ENCODE measurements at regions not wholly inside any gene's neighbourhood (a gene's known extent, or its start where the extent isn't known, plus 50 kb on each side); places are given as distances from the start of the nearest gene placed in this dataset.
"Not testable (repeated sequence)": the region's sequence is repeated elsewhere in the genome, so short reads cannot be mapped to it uniquely, and the experiment has no call there.

GRCh38 chrX:151042842-151043241 lies 59.7 kb downstream of the HMGB3 start:
- DNase-seq (ENCODE audit: low spot score) = no peak

GRCh38 chrX:151066373-151066772 lies 83.2 kb downstream of the HMGB3 start:
- DNase-seq (ENCODE audit: low spot score) = not testable (repeated sequence)

GRCh38 chrX:151073767-151074166 lies 90.6 kb downstream of the HMGB3 start:
- no peak for DNase-seq (ENCODE audit: low spot score)

GRCh38 chrX:151081016-151081415 lies 95.4 kb upstream of the GPR50 start:
- no peak for DNase-seq (ENCODE audit: low spot score)

GRCh38 chrX:151082077-151082948 lies 94.1 kb upstream of the GPR50 start:
- peak; percentile 57 for DNase-seq (ENCODE audit: low spot score)

- no peak for DNase-seq (ENCODE audit: low spot score)
Measured at GRCh38 chrX:151084454-151084853, 91.9 kb upstream of the GPR50 start.

- DNase-seq (ENCODE audit: low spot score) = no peak
Measured at GRCh38 chrX:151085207-151085606, 91.2 kb upstream of the GPR50 start.

GRCh38 chrX:151088221-151088620 lies 88.2 kb upstream of the GPR50 start:
- DNase-seq (ENCODE audit: low spot score) = no peak

GRCh38 chrX:151099001-151099400 lies 77.4 kb upstream of the GPR50 start:
- DNase-seq (ENCODE audit: low spot score) = no peak

GRCh38 chrX:151100799-151101198 lies 75.6 kb upstream of the GPR50 start:
- DNase-seq (ENCODE audit: low spot score) = no peak

- not testable (repeated sequence) for DNase-seq (ENCODE audit: low spot score)
Measured at GRCh38 chrX:151113200-151113599, 63.2 kb upstream of the GPR50 start.
